ENCODE measurements at regions not wholly inside any gene's neighbourhood (a gene's known extent, or its start where the extent isn't known, plus 50 kb on each side); places are given as distances from the start of the nearest gene placed in this dataset.

- DNase-seq (ENCODE audit: low read depth, low spot score), result no peak
- Histone ChIP-seq H3K36me3 (ENCODE audit: control insufficient read depth, insufficient read depth, low read length) (no peaks in the 10 kb centered on the region), H3K4me1 (ENCODE audit: control insufficient read depth, insufficient read depth, low read length) (no peaks in the 10 kb centered on the region), H3K9me3 (ENCODE audit: control insufficient read depth, insufficient read depth, low read length) (no peaks in the 10 kb centered on the region), H3K4me3 (ENCODE audit: low read length) (no peak overlapping the region), H3K27ac (ENCODE audit: low read length) (no peak overlapping the region), H3K27me3 (ENCODE audit: control insufficient read depth, insufficient read depth, low read length) (no peaks in the 10 kb centered on the region)
- no CpG with 5 or more reads among the region's 5 CpGs for WGBS (ENCODE audit: insufficient coverage, insufficient read length)
These were observed 192.7 kb downstream of the SEC23IP start for GRCh38 chr10:120085096-120085796.

GRCh38 chr10:120086066-120086465 lies 193.5 kb downstream of the SEC23IP start:
- no peak for DNase-seq (ENCODE audit: low read depth, low spot score)
- no peaks in the 10 kb centered on the region for H3K36me3 ChIP-seq (ENCODE audit: control insufficient read depth, insufficient read depth, low read length)

GRCh38 chr10:120087109-120087508 lies 194.6 kb downstream of the SEC23IP start:
- Histone ChIP-seq H3K4me3 (ENCODE audit: low read length) (no peak overlapping the region), H3K27me3 (ENCODE audit: control insufficient read depth, insufficient read depth, low read length) (no peaks in the 10 kb centered on the region), H3K27ac (ENCODE audit: low read length) (no peak overlapping the region), H3K9me3 (ENCODE audit: control insufficient read depth, insufficient read depth, low read length) (no peaks in the 10 kb centered on the region), H3K4me1 (ENCODE audit: control insufficient read depth, insufficient read depth, low read length) (no peaks in the 10 kb centered on the region), H3K36me3 (ENCODE audit: control insufficient read depth, insufficient read depth, low read length) (no peaks in the 10 kb centered on the region)
- no peak for DNase-seq (ENCODE audit: low read depth, low spot score)
- no CpG with 5 or more reads among the region's 3 CpGs for WGBS (ENCODE audit: insufficient coverage, insufficient read length)

More at GRCh38 chr10:120086066-120086465, 193.5 kb downstream of the SEC23IP start:
- no peak overlapping the region for H3K4me3 ChIP-seq (ENCODE audit: low read length)
- whole genome bisulfite sequencing (ENCODE audit: insufficient coverage, insufficient read length), result no CpG with 5 or more reads among the region's 6 CpGs
- no peaks in the 10 kb centered on the region for H3K9me3 ChIP-seq (ENCODE audit: control insufficient read depth, insufficient read depth, low read length)
- H3K27me3 ChIP-seq (ENCODE audit: control insufficient read depth, insufficient read depth, low read length), result no peaks in the 10 kb centered on the region
- H3K27ac ChIP-seq (ENCODE audit: low read length), result no peak overlapping the region
- H3K4me1 ChIP-seq (ENCODE audit: control insufficient read depth, insufficient read depth, low read length), result no peaks in the 10 kb centered on the region

GRCh38 chr10:120095875-120096274 lies 203.3 kb downstream of the SEC23IP start:
- WGBS (ENCODE audit: insufficient coverage, insufficient read length), result no CpG with 5 or more reads among the region's 3 CpGs
- no peak for DNase-seq (ENCODE audit: low read depth, low spot score)
- Histone ChIP-seq H3K4me1 (ENCODE audit: control insufficient read depth, insufficient read depth, low read length) (peaks cover 2% of the 10 kb centered on the region; the same call in 1 of the 2 replicates), H3K27me3 (ENCODE audit: control insufficient read depth, insufficient read depth, low read length) (no peaks in the 10 kb centered on the region), H3K27ac (ENCODE audit: low read length) (no peak overlapping the region), H3K36me3 (ENCODE audit: control insufficient read depth, insufficient read depth, low read length) (no peaks in the 10 kb centered on the region), H3K9me3 (ENCODE audit: control insufficient read depth, insufficient read depth, low read length) (no peaks in the 10 kb centered on the region), H3K4me3 (ENCODE audit: low read length) (no peak overlapping the region)

- Histone ChIP-seq H3K4me3 (ENCODE audit: low read length) (no peak overlapping the region), H3K36me3 (ENCODE audit: control insufficient read depth, insufficient read depth, low read length) (no peaks in the 10 kb centered on the region), H3K27ac (ENCODE audit: low read length) (no peak overlapping the region), H3K9me3 (ENCODE audit: control insufficient read depth, insufficient read depth, low read length) (no peaks in the 10 kb centered on the region), H3K27me3 (ENCODE audit: control insufficient read depth, insufficient read depth, low read length) (no peaks in the 10 kb centered on the region), H3K4me1 (ENCODE audit: control insufficient read depth, insufficient read depth, low read length) (peaks cover 2% of the 10 kb centered on the region; the same call in 1 of the 2 replicates)
- DNase-seq (ENCODE audit: low read depth, low spot score), result no peak
These were observed 205.2 kb downstream of the SEC23IP start for GRCh38 chr10:120097766-120098165.

- Histone ChIP-seq H3K27ac (ENCODE audit: low read length) (no peak overlapping the region), H3K4me3 (ENCODE audit: low read length) (no peak overlapping the region)
- no CpG with 5 or more reads among the region's 4 CpGs for WGBS (ENCODE audit: insufficient coverage, insufficient read length)
These were observed 205.9 kb downstream of the SEC23IP start for GRCh38 chr10:120098232-120098930.

GRCh38 chr10:120103738-120104560 lies 211.4 kb downstream of the SEC23IP start:
- H3K4me3 ChIP-seq (ENCODE audit: low read length), result no peak overlapping the region
- H3K9me3 ChIP-seq (ENCODE audit: control insufficient read depth, insufficient read depth, low read length), result no peaks in the 10 kb centered on the region
- no CpG with 5 or more reads among the region's 10 CpGs for WGBS (ENCODE audit: insufficient coverage, insufficient read length)
- no peaks in the 10 kb centered on the region for H3K27me3 ChIP-seq (ENCODE audit: control insufficient read depth, insufficient read depth, low read length)
- no peak overlapping the region for H3K27ac ChIP-seq (ENCODE audit: low read length)
- no peak for DNase-seq (ENCODE audit: low read depth, low spot score)
- no peaks in the 10 kb centered on the region for H3K36me3 ChIP-seq (ENCODE audit: control insufficient read depth, insufficient read depth, low read length)
- peaks cover 2% of the 10 kb centered on the region; the same call in 1 of the 2 replicates for H3K4me1 ChIP-seq (ENCODE audit: control insufficient read depth, insufficient read depth, low read length)

More at GRCh38 chr10:120098232-120098930, 205.9 kb downstream of the SEC23IP start:
- DNase-seq (ENCODE audit: low read depth, low spot score), result no peak
- H3K9me3 ChIP-seq (ENCODE audit: control insufficient read depth, insufficient read depth, low read length), result no peaks in the 10 kb centered on the region
- H3K36me3 ChIP-seq (ENCODE audit: control insufficient read depth, insufficient read depth, low read length), result no peaks in the 10 kb centered on the region
- H3K27me3 ChIP-seq (ENCODE audit: control insufficient read depth, insufficient read depth, low read length), result no peaks in the 10 kb centered on the region
- H3K4me1 ChIP-seq (ENCODE audit: control insufficient read depth, insufficient read depth, low read length), result peaks cover 2% of the 10 kb centered on the region; the same call in 1 of the 2 replicates

- H3K9me3 ChIP-seq (ENCODE audit: control insufficient read depth, insufficient read depth, low read length), result no peaks in the 10 kb centered on the region
- WGBS (ENCODE audit: insufficient coverage, insufficient read length), result no CpG with 5 or more reads among the region's 2 CpGs
- H3K27me3 ChIP-seq (ENCODE audit: control insufficient read depth, insufficient read depth, low read length), result no peaks in the 10 kb centered on the region
- H3K4me1 ChIP-seq (ENCODE audit: control insufficient read depth, insufficient read depth, low read length), result no peaks in the 10 kb centered on the region
- H3K27ac ChIP-seq (ENCODE audit: low read length), result no peak overlapping the region
- no peak for DNase-seq (ENCODE audit: low read depth, low spot score)
- H3K36me3 ChIP-seq (ENCODE audit: control insufficient read depth, insufficient read depth, low read length), result no peaks in the 10 kb centered on the region
- no peak overlapping the region for H3K4me3 ChIP-seq (ENCODE audit: low read length)
These were observed 212.5 kb downstream of the SEC23IP start for GRCh38 chr10:120105001-120105400.

- no CpG with 5 or more reads among the region's 1 CpG for WGBS (ENCODE audit: insufficient coverage, insufficient read length)
- DNase-seq (ENCODE audit: low read depth, low spot score), result no peak
- Histone ChIP-seq H3K27me3 (ENCODE audit: control insufficient read depth, insufficient read depth, low read length) (no peaks in the 10 kb centered on the region), H3K9me3 (ENCODE audit: control insufficient read depth, insufficient read depth, low read length) (no peaks in the 10 kb centered on the region), H3K4me1 (ENCODE audit: control insufficient read depth, insufficient read depth, low read length) (no peaks in the 10 kb centered on the region), H3K36me3 (ENCODE audit: control insufficient read depth, insufficient read depth, low read length) (no peaks in the 10 kb centered on the region), H3K27ac (ENCODE audit: low read length) (no peak overlapping the region), H3K4me3 (ENCODE audit: low read length) (no peak overlapping the region)
These were observed 213.0 kb downstream of the SEC23IP start for GRCh38 chr10:120105492-120105891.

GRCh38 chr10:120108916-120109315 lies 216.4 kb downstream of the SEC23IP start:
- Histone ChIP-seq H3K4me1 (ENCODE audit: control insufficient read depth, insufficient read depth, low read length) (no peaks in the 10 kb centered on the region), H3K27ac (ENCODE audit: low read length) (no peak overlapping the region), H3K9me3 (ENCODE audit: control insufficient read depth, insufficient read depth, low read length) (no peaks in the 10 kb centered on the region), H3K36me3 (ENCODE audit: control insufficient read depth, insufficient read depth, low read length) (no peaks in the 10 kb centered on the region), H3K27me3 (ENCODE audit: control insufficient read depth, insufficient read depth, low read length) (no peaks in the 10 kb centered on the region), H3K4me3 (ENCODE audit: low read length) (no peak overlapping the region)
- DNase-seq (ENCODE audit: low read depth, low spot score), result no peak
- WGBS (ENCODE audit: insufficient coverage, insufficient read length), result no CpG with 5 or more reads among the region's 3 CpGs
